HG02588 (cell line): ENCODE measurements at regions not wholly inside any gene's neighbourhood (a gene's known extent, or its start where the extent isn't known, plus 50 kb on each side); places are given as distances from the start of the nearest gene placed in this dataset.

Experiments
- ATAC-seq: cut with Tn5 transposase; IDR thresholded peaks from one replicate; pipeline ENCODE4 v1.9.1; 2021; ENCODE audit warnings: mild to moderate bottlenecking, moderate library complexity; ENCODE audit not compliant: unreplicated experiment

DNA sequence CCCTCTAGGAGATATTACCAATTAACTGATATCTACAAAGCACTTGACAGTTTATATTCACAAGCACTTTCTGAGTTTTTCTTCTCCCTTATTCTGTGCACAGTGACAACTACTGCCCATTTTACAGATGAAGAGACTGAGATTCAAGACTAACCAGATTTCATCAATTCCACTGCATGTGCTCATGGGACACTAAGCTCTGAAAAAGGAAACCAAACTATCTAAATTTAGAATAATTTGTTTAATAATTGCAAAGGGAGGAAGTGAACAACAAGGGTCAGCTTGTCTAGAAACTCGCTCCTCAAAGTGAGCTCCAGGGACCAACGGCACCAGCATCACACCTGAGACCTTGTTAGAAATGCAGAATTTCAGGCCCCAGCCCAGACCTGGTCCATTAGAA lies 50.8 kb upstream of the MYLIP start:
- ATAC-seq, result peak; percentile 76

DNA sequence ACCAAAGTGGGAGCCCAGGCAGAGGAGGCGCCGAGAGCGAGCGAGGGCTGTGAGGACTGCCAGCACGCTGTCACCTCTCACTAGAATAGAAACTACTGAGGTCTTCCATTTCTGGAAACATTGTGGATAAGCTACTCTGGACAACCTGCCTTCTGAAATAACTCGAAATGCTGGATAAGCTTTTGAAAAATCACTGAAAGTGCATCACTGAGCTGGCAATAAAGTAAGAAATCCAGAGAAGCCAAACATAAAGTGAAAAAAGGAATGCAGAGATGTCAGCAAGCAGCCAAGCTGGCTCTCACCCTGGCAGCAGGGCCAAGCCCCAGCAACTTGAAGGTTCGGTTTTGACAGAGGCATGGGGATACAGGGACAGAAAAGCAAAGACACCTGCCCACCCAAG lies 59.2 kb upstream of the MYLIP start:
- ATAC-seq, result no peak

GRCh38 chr6:16069222-16069621 lies 59.7 kb upstream of the MYLIP start:
- no peak for ATAC-seq

DNA sequence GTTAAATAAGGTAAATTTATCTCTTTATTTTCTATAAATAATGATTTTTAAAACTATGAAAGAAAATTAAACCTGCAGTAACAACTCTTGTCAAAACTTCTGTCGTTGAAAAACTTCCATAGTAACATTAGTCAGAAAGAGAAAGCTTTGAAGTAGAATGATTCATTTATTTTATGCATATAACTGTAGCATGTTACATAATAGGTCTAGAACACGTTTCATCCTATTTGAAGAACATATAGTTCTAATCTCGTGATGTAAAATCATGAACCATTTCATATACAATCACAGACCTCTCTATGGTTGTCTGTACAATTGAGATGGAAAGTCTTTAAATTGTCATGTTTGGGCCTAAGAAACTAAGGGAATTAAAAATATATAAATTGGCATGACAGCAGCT lies 61.3 kb upstream of the MYLIP start:
- ATAC-seq, result no peak

DNA sequence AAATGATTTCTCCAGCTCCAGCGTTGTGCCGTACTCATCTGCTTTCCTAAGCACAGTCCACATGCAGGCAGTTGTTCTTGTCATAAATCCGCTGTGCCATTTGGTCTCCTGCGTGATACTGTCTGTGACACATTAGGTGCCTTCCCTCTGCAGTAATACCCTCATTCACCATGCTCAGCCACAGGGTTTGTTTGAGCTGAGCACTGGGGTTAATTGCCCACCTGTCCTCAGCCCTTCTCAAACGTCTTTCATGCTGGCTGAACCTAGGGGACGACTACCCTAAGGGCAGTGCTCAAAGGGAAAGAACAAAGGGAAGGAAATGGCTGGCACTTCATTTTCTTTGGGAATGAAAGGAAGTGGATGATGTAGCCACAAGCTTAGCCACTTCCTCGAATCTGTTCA lies 64.2 kb upstream of the MYLIP start:
- ATAC-seq, result no peak

GRCh38 chr6:16063580-16063979 lies 65.3 kb upstream of the MYLIP start:
- ATAC-seq, result no peak

- no peak for ATAC-seq
Observed at GRCh38 chr6:16061818-16062217, 67.1 kb upstream of the MYLIP start.

GRCh38 chr6:16060039-16060438 lies 68.8 kb upstream of the MYLIP start:
- ATAC-seq, result no peak

- ATAC-seq, result no peak
Observed at GRCh38 chr6:16059496-16059895, 69.4 kb upstream of the MYLIP start.

GRCh38 chr6:16058929-16059345 lies 69.9 kb upstream of the MYLIP start:
- no peak for ATAC-seq

- ATAC-seq, result no peak
Observed at GRCh38 chr6:16058201-16058928, 70.5 kb upstream of the MYLIP start.

DNA sequence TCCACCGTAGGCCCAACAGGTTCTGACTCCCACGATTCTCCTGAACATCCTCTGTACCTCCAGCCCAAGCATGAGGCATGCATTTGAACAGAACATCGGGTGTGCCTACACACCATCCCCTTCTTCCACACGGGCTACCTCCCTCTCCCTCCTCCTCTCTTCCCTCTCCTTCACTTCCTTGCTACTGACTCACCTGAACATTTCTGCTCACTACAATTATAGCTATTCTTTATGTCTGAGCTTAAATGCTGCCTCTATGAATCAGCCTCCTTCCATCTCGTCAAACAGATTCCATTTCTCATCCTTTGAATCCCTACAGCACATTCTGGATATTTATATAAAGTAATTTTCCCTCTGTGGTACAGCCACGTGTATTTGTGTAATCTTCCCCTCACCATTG lies 71.4 kb upstream of the MYLIP start:
- no peak for ATAC-seq

DNA sequence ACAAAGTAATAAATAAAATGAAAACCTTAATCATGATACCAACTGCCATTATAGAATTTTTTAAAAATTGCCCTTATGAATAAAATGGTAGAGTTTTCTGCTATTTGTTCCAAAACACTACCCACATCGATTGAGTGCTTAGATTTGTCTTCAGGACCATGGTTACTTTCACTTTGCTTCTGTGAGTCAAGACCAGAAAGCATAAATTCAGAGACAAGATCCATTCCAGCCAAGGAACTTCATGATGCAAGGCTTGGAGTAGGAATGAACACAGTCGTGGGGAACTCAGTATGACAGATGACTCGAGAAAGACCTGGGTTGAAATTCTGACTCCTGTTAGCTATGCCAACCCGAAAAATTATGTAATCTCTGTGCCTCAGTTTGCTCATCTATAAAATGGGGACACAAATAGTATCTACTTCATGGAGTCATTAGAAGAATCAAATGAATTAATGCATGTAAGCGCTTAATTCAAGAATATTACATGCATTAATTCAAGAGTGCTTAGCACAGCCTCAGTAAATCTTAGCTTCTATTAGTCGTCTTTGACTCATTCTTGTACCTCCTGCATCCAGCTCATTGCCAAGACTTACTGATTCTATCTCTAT lies 72.5 kb upstream of the MYLIP start:
- no peak for ATAC-seq

DNA sequence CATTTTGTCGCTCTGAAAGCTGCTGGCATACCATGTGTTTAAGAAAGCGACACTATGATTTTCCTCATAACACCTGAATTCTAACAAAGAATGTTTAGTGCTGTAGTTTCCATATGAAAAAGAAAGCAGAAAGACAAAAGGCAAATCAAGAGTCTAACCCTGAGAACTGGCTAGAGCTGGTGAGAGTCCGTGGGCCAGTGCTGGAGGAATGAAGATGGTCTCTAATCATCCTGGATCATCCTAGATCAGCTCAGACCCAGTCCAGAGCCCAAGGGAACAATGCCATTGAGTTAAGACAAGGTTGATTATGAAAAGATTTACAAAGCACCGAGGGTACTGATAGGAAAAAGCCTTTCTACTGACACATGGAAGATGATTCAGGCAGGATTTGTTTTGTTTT lies 73.0 kb upstream of the MYLIP start:
- no peak for ATAC-seq

GRCh38 chr6:16049168-16049567 lies 79.7 kb upstream of the MYLIP start:
- ATAC-seq, result no peak

DNA sequence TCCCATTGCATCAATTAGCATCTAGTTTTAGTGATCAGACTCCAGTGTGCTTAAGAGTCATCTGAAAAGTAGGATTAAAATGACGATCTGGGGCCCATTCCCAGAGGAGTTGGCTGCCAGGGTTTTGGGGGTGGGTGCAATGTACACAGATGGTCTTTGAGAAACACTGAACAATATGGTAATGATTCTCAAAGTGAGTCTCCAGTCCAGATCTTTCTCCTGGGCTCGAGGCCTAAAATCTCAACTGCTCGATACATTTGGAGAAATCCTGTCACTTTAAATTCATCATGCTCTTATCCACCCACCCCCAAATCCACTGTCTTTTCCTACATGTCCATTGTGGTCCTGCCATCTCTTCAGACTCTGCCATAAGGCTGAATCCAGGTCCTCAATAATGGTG lies 80.7 kb upstream of the MYLIP start:
- no peak for ATAC-seq

GRCh38 chr6:16047435-16047990 lies 81.4 kb upstream of the MYLIP start:
- no peak for ATAC-seq

- ATAC-seq, result no peak
Observed at GRCh38 chr6:16045238-16045637, 83.6 kb upstream of the MYLIP start.

GRCh38 chr6:16044211-16044643 lies 84.7 kb upstream of the MYLIP start:
- ATAC-seq, result no peak

DNA sequence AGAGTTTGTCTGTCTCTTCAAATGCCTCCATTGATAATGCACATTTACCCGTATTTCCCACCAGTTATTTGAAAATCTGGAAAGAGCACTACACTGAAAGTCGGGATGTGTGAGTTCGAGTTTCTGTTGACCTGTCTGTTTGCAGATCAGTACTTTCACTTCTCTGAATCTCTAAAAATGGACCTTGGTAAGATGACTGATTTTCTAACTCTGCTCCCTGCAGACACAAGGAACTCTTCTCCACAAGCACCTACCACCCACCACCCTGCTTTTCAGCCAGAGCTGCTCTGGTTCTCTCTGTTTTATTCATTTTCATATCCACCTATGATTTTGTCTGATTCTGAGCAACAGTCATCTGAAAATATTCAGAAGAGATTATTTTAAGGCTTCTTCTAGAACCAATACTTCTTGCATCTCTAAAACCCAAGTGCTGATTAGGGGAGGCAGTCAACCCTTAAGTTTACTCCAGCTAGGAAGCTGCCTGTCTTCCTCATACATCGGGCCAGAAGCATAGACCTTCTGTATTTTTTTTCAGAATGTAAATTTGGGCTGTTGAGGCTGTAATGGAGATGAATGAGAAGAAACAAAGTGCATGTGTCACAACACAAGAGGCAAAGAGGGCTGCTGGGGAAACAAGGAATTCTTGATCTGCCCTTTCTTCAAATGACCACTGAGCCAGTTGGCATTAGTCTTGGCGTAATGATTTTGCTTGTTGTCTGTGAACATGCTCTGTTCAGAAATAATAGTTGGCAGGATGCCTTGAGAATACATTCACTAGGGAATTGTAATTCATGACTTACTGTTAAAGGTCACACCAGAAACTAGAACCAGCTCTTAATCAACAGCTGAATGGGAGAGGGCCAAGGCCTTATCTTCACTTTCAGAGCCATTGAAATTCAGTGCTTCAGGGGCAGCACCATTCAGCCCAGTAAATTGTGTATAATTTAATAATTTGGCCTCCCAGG lies 85.4 kb upstream of the MYLIP start:
- peak; percentile 48 for ATAC-seq

DNA sequence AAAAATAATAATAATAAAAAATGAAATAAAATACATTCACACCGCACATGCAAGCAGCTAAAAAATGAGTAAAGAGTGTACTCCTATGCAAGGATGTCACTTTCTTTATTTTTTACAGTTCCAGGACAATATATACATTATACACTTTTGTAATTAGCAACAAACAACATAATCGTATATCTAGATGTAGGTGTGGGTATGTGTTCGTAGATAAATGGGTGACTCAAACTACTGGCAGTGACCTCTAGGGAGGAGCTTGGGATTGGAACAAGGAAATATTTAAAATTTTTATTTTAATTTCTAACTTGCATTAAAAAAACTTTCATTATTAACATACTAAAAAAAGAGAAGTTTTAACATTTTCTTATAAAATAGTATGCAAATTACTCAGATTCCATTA lies 86.1 kb upstream of the MYLIP start:
- ATAC-seq, result no peak
